ENCODE measurements at regions not wholly inside any gene's neighbourhood (a gene's known extent, or its start where the extent isn't known, plus 50 kb on each side); places are given as distances from the start of the nearest gene placed in this dataset.

DNA sequence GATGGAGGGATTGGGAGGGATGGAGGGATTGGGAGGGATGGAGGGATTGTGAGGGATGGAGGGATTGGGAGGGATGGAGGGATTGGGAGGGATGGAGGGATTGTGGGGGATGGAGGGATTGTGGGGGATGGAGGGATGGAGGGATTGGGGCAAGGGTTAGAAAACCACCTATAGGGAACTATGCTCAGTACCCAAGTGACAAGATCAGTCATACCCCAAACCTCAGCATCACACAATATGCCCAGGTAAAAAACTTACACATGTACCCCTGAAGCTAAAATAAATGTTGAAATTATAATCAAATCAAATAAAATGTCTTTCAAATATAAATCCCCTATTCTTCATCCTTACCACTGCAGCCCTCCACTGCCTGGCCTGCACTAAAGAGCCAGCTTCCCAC, 72.8 kb upstream of the HNRNPU start:
- DNase-seq = no peak

DNA sequence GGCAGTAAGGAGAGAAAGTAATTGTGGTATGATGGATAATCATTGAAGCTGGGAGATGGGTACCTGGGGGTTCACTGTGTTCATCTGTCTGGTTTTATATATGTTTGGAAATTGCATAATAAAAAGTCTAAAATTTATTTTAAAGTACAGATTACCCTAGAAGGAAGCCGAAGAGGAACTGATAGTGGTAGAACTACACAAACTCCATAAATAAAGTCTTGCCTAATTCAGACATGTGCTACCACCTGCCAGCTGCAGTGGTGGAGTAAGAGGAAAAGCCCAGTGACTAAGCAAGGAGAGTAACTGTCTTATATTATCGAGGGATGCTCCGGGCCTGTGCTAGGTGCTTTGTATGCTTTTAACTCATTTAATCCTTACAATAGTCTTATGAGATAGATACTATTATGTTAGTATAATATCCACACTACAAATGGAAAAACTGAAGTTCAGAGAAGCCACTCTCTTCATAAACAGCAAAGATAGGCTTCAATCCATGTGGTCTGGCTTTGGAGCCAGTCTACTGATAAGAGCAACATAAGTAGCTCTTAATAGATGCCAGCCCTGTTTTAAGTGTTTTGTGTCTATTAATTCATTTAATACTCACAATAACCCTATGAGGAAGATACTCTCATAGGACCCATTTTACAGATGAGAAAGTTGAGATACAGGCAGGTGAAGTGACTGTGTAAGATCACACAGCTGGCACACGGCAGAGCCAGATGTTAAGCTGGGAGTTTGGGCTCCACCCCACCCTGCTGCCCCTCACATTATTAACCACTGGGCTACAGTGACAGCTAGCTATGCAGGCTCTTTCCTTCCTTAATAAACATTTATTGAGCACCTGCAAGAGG, 56.8 kb upstream of the HNRNPU start:
- no peak for DNase-seq

DNA sequence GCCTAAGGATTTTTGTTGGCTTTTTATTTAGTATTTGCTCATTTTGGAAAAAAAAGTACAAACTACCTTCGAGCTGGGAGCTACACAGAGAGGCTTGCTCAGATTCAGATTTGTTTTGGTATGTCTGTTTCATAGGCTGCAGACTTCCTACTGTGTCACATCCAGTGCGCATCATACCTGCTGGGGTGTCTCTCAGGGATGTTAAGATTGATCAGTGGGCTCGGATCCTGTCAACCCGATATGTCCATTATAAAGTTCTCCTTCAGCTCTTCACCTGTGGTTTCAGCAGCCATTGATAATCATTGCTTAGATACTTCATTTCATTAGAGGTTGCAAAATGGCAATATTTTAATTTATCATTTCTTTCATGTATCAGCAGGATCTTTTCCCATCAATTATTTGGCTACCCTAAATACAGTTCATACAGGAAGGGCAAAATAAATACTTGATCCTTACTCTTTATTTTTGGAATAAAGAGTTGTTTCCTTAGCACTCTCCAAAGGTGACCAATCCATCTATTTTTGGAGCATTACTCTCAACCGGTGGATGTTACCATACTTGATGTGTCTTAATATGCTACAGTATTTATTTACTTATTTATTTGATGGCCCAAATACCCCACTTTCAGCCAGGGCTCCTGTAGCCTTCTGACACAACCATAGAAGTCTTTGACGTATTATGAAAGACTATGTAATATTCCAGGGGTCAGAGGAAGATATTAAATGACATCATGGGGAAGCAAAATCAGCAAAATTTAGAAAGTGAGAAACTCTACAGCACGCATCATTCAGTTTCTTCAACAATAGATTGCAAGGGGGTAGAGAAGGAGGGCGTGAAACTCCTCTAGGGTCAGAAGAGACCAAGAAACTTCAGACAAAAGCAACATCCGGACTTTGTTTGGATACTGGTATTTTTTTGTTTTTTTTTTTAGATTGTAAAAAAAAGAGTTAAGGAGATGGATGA, 55.3 kb upstream of the HNRNPU start:
- no peak for DNase-seq

DNA sequence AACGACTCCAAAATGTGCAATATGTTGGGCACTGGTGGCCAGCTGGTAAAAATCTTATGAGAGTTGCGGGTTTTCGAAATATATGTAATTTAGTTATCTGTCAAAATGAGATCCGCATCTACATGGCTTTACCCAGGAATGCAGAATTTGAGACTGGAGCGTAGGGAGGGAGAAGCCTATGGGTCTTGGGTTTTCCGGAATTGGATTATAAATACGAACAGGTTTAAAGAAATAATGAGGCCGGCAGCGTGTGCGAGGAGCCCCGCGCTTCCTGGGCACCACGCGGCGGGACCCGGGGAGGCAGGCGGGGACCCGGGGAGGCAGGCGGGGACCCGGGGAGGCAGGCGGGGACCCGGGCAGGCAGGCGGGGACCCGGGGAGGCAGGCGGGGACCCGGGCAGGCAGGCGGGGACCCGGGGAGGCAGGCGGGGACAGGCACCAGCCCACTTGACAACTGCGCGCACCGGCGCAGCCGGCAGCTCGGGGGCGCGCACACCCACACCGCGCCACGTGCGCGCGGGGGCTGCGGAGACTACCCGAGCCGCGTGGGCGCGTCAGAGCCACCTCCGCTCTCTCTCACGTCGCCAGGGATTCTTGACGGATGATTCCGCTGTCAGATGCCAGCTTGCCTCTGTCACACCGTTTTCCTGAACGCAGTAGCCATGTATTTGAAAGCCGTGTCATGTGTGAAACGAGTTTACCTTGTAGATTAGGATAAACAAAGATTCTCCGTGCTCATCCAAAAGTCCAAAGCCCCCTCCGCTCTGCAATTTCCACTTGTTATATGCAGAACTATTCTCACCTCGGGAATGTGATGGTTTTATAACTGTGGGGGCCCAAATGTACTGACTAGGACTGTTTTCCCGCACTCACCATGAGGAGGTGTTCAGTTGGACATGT, 54.3 kb upstream of the HNRNPU start:
- DNase-seq = peak; percentile 34

DNA sequence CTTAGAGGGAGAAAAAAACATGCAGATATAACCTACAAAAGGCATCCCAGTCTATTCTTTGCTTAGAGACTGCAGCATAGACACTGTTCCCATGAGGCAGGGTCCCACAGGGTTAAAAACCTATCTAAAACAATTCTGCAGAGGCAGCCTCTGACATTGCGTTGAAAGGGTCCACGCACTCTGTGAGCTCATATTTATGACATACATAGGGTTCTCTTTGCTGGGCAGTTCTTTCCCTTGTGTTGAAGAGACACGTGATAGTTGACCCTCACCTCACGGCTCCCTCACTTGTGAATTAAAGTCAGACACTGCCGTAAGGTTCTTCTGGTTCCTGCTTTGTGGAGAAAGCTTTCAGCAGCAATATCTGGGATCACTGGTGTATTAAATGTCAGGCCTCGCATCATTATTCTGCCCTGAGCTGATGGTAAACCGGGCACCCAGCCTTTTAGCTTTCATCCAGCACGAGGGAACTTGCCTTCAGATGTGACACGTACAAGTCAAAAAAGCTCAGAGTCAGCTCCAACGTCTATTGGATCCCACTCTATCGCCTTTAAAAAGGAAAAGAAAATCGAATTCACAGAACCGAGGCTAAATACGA, 52.8 kb upstream of the HNRNPU start:
- DNase-seq = no peak

DNA sequence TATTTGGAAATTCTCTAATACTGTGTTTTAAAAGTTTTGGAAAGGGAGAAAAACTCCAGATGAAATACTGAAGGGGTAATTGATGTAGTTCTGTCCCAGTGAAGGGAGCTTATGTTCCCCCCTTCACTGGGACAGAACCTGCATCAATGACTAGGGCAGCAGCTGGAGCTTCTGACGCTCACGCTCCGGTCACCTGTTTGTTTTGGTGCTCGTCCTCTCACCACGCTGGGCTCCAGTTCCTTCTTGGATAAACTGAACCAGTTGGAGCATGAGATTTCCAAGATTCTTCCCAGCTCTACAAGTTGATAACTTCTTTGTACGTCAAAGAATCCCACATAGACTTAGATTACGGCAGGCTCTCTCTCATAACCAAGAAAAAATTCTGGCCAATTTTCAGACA, 51.4 kb upstream of the HNRNPU start:
- no peak for DNase-seq

DNA sequence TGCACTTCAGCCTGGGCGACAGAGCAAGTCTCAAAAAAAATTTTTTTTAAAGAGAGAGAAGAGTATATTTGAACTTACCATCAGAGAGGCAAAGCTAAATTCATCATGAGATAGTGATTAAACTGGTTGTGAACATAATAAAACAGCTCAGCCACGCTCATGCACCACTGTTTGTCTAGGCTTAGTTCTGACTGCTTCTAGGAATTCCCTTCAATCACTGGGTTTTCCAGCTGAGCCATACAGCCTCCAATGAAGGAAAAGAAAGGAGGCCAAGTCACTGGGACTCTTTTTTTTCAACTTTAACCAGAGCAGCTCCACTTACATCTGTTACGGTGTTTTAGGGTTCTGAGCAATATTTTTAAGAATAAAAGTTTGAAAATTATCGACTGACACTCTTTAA, 50.4 kb upstream of the HNRNPU start:
- no peak for DNase-seq

All from NCI-H774 (cell line).